Muscle layer of colon (tissue), 2 donors: ENCODE measurements at regions not wholly inside any gene's neighbourhood (a gene's known extent, or its start where the extent isn't known, plus 50 kb on each side); places are given as distances from the start of the nearest gene placed in this dataset.
A peak's percentile ranks its signal among the peaks of the same experiment; 100 is the strongest.

Experiments used
- H3K27ac ChIP-seq: one replicate; pipeline ENCODE4 v1.7.0; 2013; ENCODE audit warnings: low read depth, mild to moderate bottlenecking, low read length, moderate library complexity
- H3K27me3 ChIP-seq, 2 donors: one replicate each; pipeline ENCODE4 v1.7.0; 2013; ENCODE audit warnings: low read length in 2 of 2, mild to moderate bottlenecking in 2 of 2; ENCODE audit not compliant: insufficient read depth in 2 of 2, control insufficient read depth in 1 of 2
- H3K36me3 ChIP-seq: one replicate; pipeline ENCODE4 v1.7.0; 2013; ENCODE audit warnings: mild to moderate bottlenecking, low read length; ENCODE audit not compliant: insufficient read depth
- H3K4me1 ChIP-seq: one replicate; pipeline ENCODE4 v1.7.0; 2013; ENCODE audit warnings: mild to moderate bottlenecking, low read length; ENCODE audit not compliant: insufficient read depth
- H3K4me3 ChIP-seq, 2 donors: one replicate each; pipeline ENCODE4 v1.7.0; 2013; ENCODE audit warnings: low read length in 2 of 2, low read depth in 1 of 2, mild to moderate bottlenecking in 1 of 2, moderate library complexity in 1 of 2
- H3K9ac ChIP-seq: one replicate; pipeline ENCODE4 v1.7.0; 2013; ENCODE audit warnings: low read length
- H3K9me3 ChIP-seq: one replicate; pipeline ENCODE4 v1.7.0; 2013; ENCODE audit warnings: mild to moderate bottlenecking, low read length
- donor health status: abdominal sarcoma.
- donor health status: Adenocarcinoma of cecum.

DNA sequence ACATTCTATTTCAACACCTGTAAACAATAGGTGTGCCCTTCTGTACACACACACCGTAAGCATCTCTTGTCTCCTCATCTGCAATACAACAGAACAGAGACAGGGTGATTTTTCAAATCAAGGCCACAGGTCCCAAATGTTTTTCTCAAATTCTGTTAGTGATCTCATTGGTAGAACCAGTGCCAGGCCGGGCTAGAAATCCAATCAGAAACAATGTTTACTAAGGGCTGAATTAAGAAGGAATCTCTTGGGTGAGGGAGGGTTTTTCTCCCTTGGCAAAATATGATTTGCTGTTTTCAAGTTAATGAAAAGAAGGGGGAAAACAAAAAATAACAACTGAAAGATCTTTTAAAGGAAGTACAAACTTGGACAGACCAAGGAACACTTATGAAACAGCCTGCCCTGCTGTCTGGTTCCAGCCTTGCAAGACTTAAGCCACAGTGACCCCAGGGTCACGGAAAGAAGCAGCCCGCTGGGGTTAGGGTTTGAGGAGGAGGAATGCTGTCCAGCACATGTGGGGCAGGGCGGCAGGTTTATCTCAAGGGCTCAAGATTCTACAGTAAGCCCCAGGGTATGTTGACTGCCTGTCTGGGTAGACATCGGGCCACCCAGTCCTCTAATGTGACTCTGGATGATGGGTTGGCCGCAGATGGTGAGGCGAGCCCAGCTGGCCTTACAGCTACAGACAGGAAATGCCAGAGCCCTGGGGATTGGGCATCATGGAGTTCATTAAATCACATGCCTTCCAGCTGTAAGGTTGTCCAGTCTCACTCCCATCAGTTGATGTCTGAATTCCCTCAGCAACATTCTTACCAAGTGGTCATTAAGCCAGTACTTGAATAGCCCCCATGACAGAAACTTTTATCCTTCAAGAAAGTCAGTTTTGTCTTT lies 73.3 kb upstream of the SLC44A3 start:
- no peaks in the 10 kb centered on the region for H3K36me3 ChIP-seq
- no peaks in the 10 kb centered on the region for H3K27me3 ChIP-seq
- no peak overlapping the region for H3K4me3 ChIP-seq
- H3K9ac ChIP-seq: no peak overlapping the region
- no peaks in the 10 kb centered on the region for H3K9me3 ChIP-seq
- H3K4me1 ChIP-seq: peaks cover 8% of the 10 kb centered on the region
- no peak overlapping the region for H3K27ac ChIP-seq

DNA sequence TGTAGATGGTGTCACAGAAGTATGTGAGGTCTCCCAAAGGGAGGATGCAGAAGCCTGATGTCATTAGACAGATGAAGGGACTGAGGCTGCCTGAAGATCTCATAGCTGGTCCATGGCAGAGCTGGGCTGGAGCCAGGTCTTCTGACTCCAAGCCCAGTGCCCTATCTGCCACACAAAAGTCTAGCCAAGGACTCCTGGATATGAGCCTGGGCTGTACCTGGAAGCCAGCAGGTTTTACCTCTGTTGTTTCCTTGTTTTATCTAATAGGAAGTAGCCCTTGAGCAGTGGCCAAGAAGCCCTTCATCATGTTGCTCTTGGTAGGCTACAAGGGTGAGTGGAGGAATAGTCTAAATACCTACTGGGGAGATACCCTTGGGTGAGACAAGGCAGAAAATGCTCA lies 74.4 kb upstream of the SLC44A3 start:
- no peak overlapping the region for H3K9ac ChIP-seq
- H3K27me3 ChIP-seq: no peaks in the 10 kb centered on the region
- no peak overlapping the region for H3K4me3 ChIP-seq
- H3K36me3 ChIP-seq: no peaks in the 10 kb centered on the region
- H3K9me3 ChIP-seq: no peaks in the 10 kb centered on the region
- peaks cover 8% of the 10 kb centered on the region for H3K4me1 ChIP-seq
- H3K27ac ChIP-seq: no peak overlapping the region

DNA sequence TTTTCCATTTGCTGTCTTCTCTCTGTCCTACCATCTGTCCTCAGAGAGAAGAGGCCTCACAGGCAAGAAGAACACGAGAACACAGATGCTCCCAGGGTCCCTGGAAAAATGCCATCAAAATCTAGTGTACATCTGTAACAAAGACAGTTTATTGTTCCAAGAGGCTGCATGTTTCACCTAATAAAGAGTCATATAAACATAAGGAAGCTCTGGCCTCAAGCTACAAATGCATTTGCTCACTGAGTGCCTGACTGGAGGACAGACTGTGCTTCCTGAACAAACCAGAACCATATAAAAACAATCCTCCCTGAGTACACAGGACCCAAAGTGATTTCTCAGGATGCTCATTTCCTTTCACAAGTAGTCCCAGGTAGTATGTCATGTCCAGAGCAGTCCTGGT lies 76.3 kb upstream of the SLC44A3 start:
- H3K4me1 ChIP-seq: peaks cover 8% of the 10 kb centered on the region
- H3K27ac ChIP-seq: peak overlapping the region; percentile 54
- no peaks in the 10 kb centered on the region for H3K27me3 ChIP-seq
- no peaks in the 10 kb centered on the region for H3K9me3 ChIP-seq
- H3K4me3 ChIP-seq: no peak overlapping the region
- H3K9ac ChIP-seq: no peak overlapping the region
- no peaks in the 10 kb centered on the region for H3K36me3 ChIP-seq

DNA sequence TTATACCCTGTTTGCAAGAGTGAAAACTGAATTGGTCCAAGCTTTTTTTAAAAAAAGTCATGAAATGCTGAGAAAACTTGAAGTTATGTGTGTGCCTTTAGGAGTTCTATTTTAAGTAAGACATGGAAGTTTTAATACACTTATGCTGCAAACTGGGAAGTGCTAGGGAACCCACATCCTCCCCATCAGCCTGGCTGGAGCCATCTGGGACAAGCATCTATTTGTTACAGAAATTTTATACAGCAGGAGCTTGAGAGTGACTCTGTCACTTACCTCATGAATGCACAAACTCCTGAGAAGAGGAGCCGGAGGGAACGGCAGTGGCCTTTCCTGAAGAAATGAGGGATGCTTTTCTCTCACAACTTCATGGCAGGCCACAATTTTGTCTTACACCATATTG lies 78.2 kb upstream of the SLC44A3 start:
- Histone ChIP-seq H3K27ac (no peak overlapping the region), H3K36me3 (no peaks in the 10 kb centered on the region), H3K4me1 (peaks cover 8% of the 10 kb centered on the region), H3K9me3 (no peaks in the 10 kb centered on the region), H3K27me3 (no peaks in the 10 kb centered on the region), H3K4me3 (no peak overlapping the region), H3K9ac (no peak overlapping the region)

DNA sequence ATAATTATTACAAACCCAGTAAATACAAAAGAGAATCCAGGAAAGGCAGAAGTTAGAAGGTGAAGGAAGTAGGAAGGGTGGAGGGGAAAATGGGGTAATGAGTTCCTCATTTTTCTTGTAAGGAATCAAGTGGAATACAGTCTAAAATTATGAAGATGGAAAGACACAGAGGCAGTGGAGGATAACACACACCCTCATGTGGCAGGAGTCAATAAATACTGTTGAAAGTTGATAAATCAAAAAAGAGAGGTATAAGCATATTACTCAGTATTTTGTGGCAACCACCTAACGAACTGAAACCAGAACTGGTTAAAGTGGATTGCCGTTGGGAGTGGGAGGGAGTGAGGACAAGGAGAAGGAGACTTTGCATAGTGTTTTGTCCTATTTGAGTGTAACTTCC lies 78.6 kb upstream of the SLC44A3 start:
- Histone ChIP-seq H3K9me3 (no peaks in the 10 kb centered on the region), H3K27me3 (no peaks in the 10 kb centered on the region), H3K36me3 (no peaks in the 10 kb centered on the region), H3K27ac (no peak overlapping the region), H3K9ac (no peak overlapping the region), H3K4me3 (no peak overlapping the region), H3K4me1 (peaks cover 8% of the 10 kb centered on the region)

DNA sequence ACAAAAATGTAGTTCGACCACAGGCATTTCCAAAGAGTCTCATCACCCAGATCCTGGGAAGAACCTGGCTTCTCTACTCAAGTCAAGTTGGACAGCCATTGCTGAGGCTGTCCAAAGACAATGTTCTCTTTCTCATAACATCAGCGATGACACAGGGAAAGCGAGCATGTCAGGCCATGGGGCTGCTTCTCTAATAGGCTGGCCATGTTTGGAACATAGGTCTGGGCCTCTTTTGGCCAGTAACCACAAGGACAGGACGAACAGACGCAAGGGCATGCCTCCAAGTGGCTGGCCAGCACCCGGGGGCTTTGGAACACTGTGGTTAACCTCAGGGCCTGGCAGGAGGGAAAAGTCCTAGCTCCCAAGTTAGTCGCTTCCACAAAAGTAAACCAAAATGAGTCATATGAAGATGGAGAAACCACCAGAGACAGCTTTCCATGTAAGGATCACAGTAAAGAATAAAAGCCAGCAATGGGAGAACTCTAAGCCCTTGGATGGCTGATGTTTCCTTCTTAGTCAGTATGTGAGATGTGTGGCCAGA lies 80.6 kb upstream of the SLC44A3 start:
- no peak overlapping the region for H3K9ac ChIP-seq
- H3K4me1 ChIP-seq: peaks cover 7% of the 10 kb centered on the region
- H3K9me3 ChIP-seq: no peaks in the 10 kb centered on the region
- H3K4me3 ChIP-seq: no peak overlapping the region
- H3K27me3 ChIP-seq: no peaks in the 10 kb centered on the region
- H3K36me3 ChIP-seq: no peaks in the 10 kb centered on the region
- H3K27ac ChIP-seq: no peak overlapping the region

DNA sequence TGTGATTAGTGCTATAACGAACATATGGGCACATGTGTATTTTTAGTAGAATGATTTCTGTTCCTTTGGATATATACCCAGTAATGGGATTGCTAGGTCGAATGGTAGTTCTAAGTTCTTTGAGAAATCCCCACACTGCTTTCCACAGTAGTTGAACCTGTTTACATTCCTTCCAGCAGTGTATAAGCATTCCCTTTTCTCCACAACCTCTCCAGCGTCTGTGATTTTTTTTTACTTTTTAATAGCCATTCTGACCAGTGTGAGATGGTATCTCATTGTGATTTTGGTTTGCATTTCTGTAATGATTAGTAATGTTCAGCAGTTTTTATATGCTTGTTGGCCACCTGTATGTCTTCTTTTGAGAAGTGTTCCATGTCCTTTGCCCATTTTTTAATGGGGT lies 81.8 kb upstream of the SLC44A3 start:
- Histone ChIP-seq H3K4me3 (no peak overlapping the region), H3K9me3 (no peaks in the 10 kb centered on the region), H3K36me3 (no peaks in the 10 kb centered on the region), H3K27ac (no peak overlapping the region), H3K4me1 (no peaks in the 10 kb centered on the region), H3K9ac (no peak overlapping the region), H3K27me3 (no peaks in the 10 kb centered on the region)

DNA sequence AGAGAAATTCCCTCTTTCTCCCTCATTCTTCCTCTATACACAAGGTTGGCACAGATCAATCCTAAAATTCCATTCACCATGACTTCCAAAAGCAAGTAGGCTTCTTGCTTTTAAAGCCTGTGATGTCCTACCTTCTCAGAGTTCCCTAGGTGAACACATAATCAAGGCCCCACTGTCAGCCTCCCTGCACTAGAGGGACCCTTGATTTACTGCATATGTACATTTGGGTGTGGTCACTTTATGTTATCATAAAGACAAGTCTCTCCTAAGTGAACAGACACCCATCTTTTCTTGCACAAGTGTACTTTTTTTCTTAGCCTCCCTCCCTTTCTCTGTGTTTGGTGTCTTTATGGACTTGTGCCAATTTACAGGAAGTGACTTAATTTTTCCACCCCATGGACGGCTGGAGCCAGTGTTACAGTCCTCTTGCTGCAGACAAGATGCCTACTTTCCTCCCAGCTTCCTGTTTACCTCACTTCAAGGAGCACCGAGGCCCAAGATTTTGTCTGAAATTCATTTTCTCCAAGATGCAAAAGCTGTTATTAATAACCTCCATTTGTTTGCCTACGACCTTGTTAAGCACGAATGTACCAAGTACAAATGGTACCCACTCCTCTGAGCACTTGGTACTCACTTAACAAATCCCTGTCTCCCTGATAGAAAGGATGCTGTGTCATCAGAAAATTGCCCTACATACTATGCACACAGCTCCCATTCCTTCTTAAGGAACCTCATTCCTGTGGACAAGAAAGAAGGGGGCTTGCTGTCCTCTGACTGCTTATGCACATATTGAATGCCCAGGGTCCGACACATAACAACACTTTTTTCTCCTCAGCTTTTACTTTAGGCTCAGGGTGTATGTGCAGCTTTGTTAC lies 82.8 kb upstream of the SLC44A3 start:
- Histone ChIP-seq H3K36me3 (no peaks in the 10 kb centered on the region), H3K27ac (no peak overlapping the region), H3K27me3 (no peaks in the 10 kb centered on the region), H3K4me1 (no peaks in the 10 kb centered on the region), H3K4me3 (no peak overlapping the region), H3K9ac (no peak overlapping the region), H3K9me3 (no peaks in the 10 kb centered on the region)

DNA sequence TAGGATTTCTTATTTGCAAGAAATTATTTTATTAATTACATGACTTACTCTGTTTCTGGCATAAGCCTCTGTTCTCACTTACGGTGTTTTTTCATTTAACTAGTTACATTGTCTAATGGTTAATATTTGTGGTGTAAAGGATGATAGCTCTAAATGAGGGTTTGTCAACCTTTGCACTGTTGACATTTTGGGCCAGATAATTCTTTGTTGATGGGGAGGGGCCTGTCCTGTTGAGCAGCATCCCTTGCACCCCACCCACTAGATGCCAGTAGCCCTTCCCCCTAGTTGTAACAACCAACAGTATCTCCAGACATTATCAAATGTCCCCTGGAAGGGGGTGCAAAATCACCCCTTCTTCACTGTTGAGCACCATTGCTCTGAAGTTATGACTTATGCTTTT lies 83.6 kb upstream of the SLC44A3 start:
- H3K9me3 ChIP-seq: no peaks in the 10 kb centered on the region
- H3K27ac ChIP-seq: no peak overlapping the region
- H3K36me3 ChIP-seq: no peaks in the 10 kb centered on the region
- no peak overlapping the region for H3K9ac ChIP-seq
- H3K4me3 ChIP-seq: no peak overlapping the region
- no peaks in the 10 kb centered on the region for H3K27me3 ChIP-seq
- H3K4me1 ChIP-seq: no peaks in the 10 kb centered on the region

DNA sequence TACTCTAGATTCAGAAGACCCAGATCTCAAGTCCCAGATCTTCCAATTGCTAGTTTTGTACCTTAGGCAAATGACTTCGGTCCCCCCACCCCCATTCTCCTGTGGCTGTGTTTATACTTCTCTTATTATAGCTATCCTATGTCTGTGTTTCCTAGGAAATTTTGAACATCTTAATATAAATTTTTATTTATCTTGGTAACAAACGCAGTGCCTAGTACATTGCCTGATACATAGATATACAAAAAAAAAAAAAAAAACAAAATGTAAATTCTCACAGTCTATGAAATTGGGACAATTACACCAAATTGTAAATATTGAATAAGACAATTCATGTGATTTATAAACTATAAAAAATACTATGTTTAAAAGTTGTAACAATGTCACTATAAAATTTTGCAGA lies 84.1 kb upstream of the SLC44A3 start:
- Histone ChIP-seq H3K36me3 (no peaks in the 10 kb centered on the region), H3K27me3 (no peaks in the 10 kb centered on the region), H3K9ac (no peak overlapping the region), H3K4me3 (no peak overlapping the region), H3K9me3 (no peaks in the 10 kb centered on the region), H3K4me1 (no peaks in the 10 kb centered on the region), H3K27ac (no peak overlapping the region)

DNA sequence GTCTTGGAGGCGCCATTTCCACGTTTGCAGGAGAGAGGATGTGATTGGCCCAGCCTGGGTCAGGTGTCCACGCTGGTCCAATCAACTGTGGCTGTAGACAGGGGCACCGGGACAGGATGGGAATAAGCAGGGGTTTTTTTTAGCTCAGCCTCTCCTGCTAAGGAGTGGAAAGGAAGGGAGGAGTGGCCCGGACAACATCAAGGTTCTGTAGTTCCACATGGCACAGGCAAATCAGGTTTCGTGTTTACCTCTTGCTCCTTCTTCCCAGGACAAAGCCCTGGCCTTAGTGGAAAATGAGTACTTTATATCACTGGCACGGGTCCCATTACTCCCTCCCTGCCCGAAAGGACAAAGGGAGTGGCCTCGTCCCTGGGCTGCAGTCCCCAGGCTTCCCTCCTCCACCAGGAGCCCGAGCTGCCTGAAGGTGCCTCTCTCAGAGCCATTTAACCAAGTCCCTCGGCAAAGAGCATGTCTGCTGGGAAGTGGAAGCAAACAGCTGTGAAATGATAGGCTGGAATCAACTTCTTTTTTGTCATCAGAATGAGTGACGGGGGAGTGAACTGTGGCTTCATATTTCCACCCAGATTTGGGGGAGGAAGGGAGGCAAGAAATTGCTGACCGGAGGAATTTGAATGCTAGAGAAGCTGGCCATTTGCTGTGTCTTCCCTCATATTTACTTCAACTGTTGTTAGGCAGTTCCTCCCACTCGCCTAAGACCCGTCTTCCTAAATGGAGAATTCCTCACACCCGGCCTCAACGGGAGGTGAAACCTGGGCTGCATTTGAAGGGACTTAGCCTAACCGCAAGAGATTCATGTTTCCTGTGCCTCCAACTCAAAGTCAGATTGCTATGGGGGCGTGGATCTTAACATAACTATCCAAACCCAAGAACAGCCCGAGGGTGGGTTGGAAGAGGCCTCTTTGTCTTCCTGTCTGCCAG lies 84.9 kb upstream of the SLC44A3 start:
- no peak overlapping the region for H3K9ac ChIP-seq
- H3K36me3 ChIP-seq: no peaks in the 10 kb centered on the region
- no peak overlapping the region for H3K27ac ChIP-seq
- H3K4me3 ChIP-seq: no peak overlapping the region
- H3K4me1 ChIP-seq: no peaks in the 10 kb centered on the region
- H3K27me3 ChIP-seq: no peaks in the 10 kb centered on the region
- no peaks in the 10 kb centered on the region for H3K9me3 ChIP-seq
